GM21723 (cell line): ENCODE measurements at regions not wholly inside any gene's neighbourhood (a gene's known extent, or its start where the extent isn't known, plus 50 kb on each side); places are given as distances from the start of the nearest gene placed in this dataset.
"Not testable (repeated sequence)": the region's sequence is repeated elsewhere in the genome, so short reads cannot be mapped to it uniquely, and the experiment has no call there.

Experiments
- ATAC-seq: cut with Tn5 transposase; IDR thresholded peaks from one replicate; pipeline ENCODE4 v1.9.1; 2021; ENCODE audit warnings: mild to moderate bottlenecking, moderate library complexity; ENCODE audit not compliant: unreplicated experiment

GRCh38 chrX:121169099-121170035, 122.0 kb downstream of the GLUD2 start:
- no peak for ATAC-seq

DNA sequence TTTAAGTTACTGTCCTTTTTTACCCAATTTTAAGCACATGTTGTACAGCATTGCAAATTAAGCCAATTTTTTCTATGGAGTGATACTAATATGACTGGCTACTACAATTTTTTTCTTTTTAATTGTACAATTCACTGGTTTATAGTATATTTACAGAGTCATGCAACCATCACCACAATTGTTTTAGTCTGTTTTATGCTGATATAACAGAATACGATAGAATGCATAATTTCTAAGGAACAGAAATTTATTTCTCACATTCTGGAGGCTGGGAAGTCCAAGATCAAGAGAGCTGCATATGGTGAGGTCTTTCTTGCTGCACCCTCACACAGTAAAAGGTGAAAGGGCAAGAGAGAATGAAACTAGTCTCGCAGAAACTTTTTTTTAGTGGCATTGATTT, 125.3 kb downstream of the GLUD2 start:
- no peak for ATAC-seq

DNA sequence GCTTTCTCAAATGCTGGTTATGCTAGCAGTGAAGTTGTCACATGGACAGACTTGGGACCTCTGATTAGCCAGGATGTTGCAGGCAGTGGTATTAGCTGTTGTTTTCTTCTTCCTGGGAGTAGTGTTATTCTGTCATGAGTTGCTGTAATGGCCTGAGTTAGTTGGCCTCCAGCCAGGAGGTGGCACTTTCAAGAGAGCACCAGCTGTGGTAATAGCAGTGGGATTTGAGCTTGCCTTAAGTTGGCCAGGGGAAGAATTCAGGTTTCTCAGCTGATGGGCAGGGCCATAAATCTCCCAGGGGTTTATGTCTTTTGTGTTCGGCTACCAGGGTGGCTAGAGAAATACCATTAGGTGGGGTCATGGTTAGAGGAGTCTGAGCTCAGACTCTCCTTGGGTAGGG, 132.6 kb downstream of the GLUD2 start:
- ATAC-seq: no peak

- ATAC-seq: no peak
Observed at GRCh38 chrX:121191779-121192178, 144.4 kb downstream of the GLUD2 start.

DNA sequence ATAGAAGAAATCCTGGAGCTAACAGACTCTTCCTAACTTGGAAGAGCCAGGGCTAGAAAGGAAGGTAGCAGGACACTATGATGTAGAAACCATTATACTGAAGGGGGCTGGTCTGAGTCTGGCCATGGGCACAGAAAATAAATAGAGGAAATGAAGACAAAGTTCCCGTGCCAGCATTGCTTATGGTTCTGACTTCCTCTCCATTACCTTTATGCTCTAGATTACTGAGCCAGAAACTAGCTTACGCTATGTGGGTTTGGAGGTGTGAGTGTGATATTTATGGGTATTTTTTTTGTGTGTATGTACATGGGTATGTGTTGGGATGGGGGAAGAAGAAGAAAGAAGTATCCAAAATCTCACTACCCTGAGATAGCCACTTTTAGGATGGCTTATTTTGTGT, 148.3 kb downstream of the GLUD2 start:
- no peak for ATAC-seq

- not testable (repeated sequence) for ATAC-seq
Observed at GRCh38 chrX:121196872-121197444, 149.5 kb downstream of the GLUD2 start.

- ATAC-seq: no peak
Observed at GRCh38 chrX:121208563-121208962, 161.2 kb downstream of the GLUD2 start.

- ATAC-seq: no peak
Observed at GRCh38 chrX:121216641-121217374, 169.4 kb downstream of the GLUD2 start.

- ATAC-seq: no peak
Observed at GRCh38 chrX:121221322-121221977, 174.0 kb downstream of the GLUD2 start.

DNA sequence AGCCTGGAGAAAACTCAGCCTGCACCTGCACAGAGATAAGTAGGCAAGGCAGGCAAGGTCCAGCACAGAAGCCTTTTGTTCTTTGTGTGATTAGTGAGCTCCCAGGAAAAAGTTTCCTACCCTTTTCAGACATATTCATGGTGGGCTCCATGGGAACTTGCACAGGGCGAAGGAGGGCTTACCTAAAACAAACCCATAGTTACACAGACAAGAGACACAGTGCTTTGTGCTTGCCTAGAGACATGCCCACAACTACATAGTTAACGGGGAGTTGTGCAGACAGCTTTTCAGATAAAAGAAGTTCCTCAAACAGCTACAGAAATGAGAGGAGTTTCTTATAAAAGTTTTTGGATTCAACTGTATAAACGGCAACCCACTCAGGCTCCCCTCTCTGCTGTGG, 180.5 kb downstream of the GLUD2 start:
- no peak for ATAC-seq

GRCh38 chrX:121231566-121232358, 184.4 kb downstream of the GLUD2 start:
- ATAC-seq: no peak

DNA sequence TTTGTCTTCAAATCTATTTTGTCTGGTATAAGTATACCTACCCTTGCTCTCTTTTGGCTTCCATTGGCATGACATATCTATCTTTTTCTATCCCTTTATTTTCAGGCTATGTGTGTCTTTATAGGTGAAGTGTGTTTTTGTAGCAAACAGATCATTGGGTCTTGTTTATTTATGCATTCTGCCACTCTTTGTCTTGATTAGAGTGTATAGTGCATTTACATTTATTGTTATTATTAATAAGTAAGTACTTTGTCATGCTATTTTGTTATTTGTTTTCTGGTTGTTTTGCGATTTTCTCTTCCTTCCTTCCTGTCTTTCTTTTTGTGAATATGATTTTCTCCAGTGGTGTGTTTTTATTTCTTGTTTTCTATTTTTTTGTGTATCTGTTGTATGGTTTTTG, 188.6 kb downstream of the GLUD2 start:
- no peak for ATAC-seq

DNA sequence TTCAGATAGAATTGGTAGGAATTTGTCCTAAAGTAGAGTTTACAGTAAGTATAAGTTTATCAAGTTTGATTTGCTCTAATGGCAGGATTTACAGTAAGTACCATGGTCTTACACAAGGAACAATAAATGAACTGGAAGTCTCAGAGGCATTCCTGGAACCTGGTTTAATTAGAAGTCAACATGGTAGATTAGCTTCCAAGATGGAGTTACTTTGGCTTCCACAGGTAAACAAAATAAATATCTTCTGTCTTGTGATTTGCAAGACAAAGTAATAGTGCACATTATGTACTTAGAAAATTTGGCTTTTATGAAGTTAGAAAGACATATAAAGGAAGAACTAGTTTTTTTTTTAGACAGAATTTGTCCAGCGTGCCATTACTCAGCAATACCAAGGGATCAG, 190.7 kb downstream of the GLUD2 start:
- ATAC-seq: no peak

DNA sequence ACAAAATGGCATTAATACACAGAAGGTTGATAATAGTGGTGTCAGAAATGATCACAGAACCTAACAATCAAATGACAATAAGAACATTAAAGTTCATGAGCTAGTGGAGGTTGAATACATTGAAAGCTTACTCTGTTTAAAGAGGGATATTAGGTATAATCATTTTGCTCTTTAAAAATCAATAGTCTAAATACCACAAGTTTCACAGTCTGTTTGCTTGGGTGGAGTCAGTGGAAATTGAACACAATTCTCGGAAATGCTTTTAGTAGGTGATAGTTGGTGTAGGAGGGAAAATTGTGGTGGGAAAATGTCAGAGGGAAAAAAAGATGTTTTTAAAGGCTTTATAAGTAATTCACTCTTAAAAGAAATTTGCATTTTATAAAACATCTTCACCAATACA, 197.1 kb downstream of the GLUD2 start:
- ATAC-seq: no peak

GRCh38 chrX:121245763-121246162, 198.4 kb downstream of the GLUD2 start:
- ATAC-seq: no peak

DNA sequence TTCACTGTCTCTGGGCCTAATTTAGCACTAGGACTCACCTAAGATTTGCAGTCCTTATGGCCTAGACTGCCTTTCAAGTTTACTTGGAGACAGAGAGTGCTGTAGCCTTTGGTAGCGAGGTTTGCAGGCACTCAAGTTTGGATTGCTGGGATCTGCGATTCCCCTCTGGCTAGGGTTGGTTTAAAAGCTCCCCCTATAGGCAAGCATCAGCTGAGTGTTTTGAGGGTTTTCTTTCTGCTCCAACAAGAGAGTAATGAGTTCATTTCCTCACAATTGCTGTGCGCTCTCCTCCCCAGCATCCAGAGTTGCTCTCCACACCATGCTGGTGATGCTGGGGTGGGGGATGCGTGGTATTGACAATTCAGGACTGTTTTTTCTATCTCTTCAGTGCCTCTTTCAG, 206.9 kb downstream of the GLUD2 start:
- ATAC-seq: no peak

- no peak for ATAC-seq
Observed at GRCh38 chrX:121256647-121257046, 209.2 kb downstream of the GLUD2 start.

DNA sequence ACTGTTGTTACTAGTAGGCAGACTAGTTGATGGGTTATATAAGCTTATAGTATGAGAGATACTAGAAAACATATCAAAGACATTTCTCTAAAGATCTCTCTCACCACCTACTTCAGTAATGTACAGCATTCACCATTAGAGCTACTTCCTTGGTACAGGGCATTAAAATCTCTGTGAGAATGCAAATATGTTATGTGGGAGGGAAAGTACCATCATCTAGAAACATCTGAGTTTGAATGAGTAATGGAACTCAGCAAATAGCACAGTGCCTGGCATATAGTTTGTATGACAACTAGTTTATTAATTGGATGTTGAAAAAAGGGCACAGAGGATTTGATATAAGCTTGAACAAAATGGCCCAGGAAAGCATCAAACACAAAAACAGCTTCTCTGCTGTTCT, 211.1 kb downstream of the GLUD2 start:
- ATAC-seq: no peak

- ATAC-seq: no peak
Observed at GRCh38 chrX:121259170-121259569, 211.8 kb downstream of the GLUD2 start.

GRCh38 chrX:121260596-121261240, 213.3 kb downstream of the GLUD2 start:
- ATAC-seq: no peak
